Smooth muscle cell (in vitro differentiated cells): ENCODE measurements at regions not wholly inside any gene's neighbourhood (a gene's known extent, or its start where the extent isn't known, plus 50 kb on each side); places are given as distances from the start of the nearest gene placed in this dataset.

Experiments
- DNase-seq: peaks from one replicate; lab custom pipeline; 2025; ENCODE audit not compliant: unreplicated experiment; lab: John Stamatoyannopoulos, UW
- H2AFZ ChIP-seq: fragments of 200-600 bp; sonication (generic); 2 replicates; pipeline ENCODE4 v1.6.0; 2016; ENCODE audit warnings: antibody characterized with exemption, low read depth, mild to moderate bottlenecking
- H3F3A ChIP-seq: fragments of 200-600 bp; sonication (generic); 2 replicates; pipeline ENCODE4 v1.6.0; 2017; ENCODE audit warnings: antibody characterized with exemption, low read depth
- H3K27ac ChIP-seq: fragments of 200-600 bp; sonication (generic); 2 replicates; pipeline ENCODE4 v1.5.1; 2016; ENCODE audit warnings: low read depth, mild to moderate bottlenecking
- H3K27me3 ChIP-seq: fragments of 200-600 bp; sonication (generic); 2 replicates; pipeline ENCODE4 v1.6.1; 2016; ENCODE audit warnings: low read depth, mild to moderate bottlenecking
- H3K36me3 ChIP-seq: fragments of 200-600 bp; sonication (generic); 2 replicates; pipeline ENCODE4 v1.5.1; 2016; ENCODE audit warnings: low read depth
- H3K4me1 ChIP-seq: fragments of 200-600 bp; sonication (generic); 2 replicates; pipeline ENCODE4 v1.5.1; 2016; ENCODE audit warnings: low read depth
- H3K4me2 ChIP-seq: fragments of 200-600 bp; sonication (generic); 2 replicates; pipeline ENCODE4 v1.6.0; 2016; ENCODE audit warnings: mild to moderate bottlenecking
- H3K4me3 ChIP-seq: fragments of 200-600 bp; sonication (generic); 2 replicates; pipeline ENCODE4 v1.5.1; 2016; ENCODE audit warnings: mild to moderate bottlenecking
- H3K79me2 ChIP-seq: fragments of 200-600 bp; sonication (generic); 2 replicates; pipeline ENCODE4 v1.6.0; 2016; ENCODE audit warnings: low read depth, mild to moderate bottlenecking
- H3K9ac ChIP-seq: fragments of 200-600 bp; sonication (generic); 2 replicates; pipeline ENCODE4 v1.6.0; 2016; ENCODE audit warnings: low read depth
- H3K9me3 ChIP-seq: fragments of 200-600 bp; sonication (generic); replicated peaks from 2 replicates; pipeline ENCODE4 v1.5.1; 2016; ENCODE audit warnings: low read depth
- H4K20me1 ChIP-seq: fragments of 200-600 bp; sonication (generic); 2 replicates; pipeline ENCODE4 v1.6.0; 2016; ENCODE audit warnings: low read depth
- WGBS: methylation state at CpG from one replicate; pipeline ENCODE4 v1.1.7; 2016; ENCODE audit warnings: low lambda C conversion rate; 5-methylcytosine and 5-hydroxymethylcytosine counted together
- TF ChIP-seq, protein P1 (sequence below): fragments of 200-600 bp; sonication (generic); IDR thresholded peaks from 2 replicates; pipeline ENCODE4 v1.5.1; 2017; ENCODE audit warnings: borderline replicate concordance, mild to moderate bottlenecking, antibody characterized with exemption; ENCODE audit not compliant: insufficient read depth, poor library complexity, severe bottlenecking

DNA sequence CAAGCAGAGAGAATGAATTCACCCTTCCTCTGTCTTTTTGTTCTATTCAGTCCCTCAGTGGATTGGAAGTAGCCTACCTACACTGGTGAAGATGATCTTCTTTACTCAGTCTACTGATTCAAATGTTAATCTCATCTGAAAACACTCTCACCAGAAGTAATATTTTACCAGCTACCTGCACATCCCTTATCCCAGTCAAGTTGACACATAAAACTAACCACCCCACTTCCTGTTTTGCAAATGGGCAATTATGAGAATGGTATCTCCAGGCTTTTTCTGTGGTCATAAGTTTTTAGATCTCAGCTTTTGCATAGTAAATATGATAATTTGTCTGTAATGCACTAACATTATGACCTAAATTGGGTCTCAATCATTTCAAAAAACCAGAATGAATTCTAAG, 228.8 kb upstream of the ECI2 start:
- Histone ChIP-seq H3F3A (peaks cover 9% of the 10 kb centered on the region), H2AFZ (no peak overlapping the region), H3K4me3 (no peak overlapping the region), H3K27ac (no peak overlapping the region), H3K9me3 (no peaks in the 10 kb centered on the region), H4K20me1 (no peaks in the 10 kb centered on the region), H3K4me1 (peaks cover 6% of the 10 kb centered on the region), H3K36me3 (no peaks in the 10 kb centered on the region), H3K9ac (no peak overlapping the region), H3K79me2 (no peaks in the 10 kb centered on the region), H3K4me2 (no peak overlapping the region), H3K27me3 (no peaks in the 10 kb centered on the region)
- TF ChIP-seq, protein P1, sequence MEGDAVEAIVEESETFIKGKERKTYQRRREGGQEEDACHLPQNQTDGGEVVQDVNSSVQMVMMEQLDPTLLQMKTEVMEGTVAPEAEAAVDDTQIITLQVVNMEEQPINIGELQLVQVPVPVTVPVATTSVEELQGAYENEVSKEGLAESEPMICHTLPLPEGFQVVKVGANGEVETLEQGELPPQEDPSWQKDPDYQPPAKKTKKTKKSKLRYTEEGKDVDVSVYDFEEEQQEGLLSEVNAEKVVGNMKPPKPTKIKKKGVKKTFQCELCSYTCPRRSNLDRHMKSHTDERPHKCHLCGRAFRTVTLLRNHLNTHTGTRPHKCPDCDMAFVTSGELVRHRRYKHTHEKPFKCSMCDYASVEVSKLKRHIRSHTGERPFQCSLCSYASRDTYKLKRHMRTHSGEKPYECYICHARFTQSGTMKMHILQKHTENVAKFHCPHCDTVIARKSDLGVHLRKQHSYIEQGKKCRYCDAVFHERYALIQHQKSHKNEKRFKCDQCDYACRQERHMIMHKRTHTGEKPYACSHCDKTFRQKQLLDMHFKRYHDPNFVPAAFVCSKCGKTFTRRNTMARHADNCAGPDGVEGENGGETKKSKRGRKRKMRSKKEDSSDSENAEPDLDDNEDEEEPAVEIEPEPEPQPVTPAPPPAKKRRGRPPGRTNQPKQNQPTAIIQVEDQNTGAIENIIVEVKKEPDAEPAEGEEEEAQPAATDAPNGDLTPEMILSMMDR: no peak
- DNase-seq: no peak

DNA sequence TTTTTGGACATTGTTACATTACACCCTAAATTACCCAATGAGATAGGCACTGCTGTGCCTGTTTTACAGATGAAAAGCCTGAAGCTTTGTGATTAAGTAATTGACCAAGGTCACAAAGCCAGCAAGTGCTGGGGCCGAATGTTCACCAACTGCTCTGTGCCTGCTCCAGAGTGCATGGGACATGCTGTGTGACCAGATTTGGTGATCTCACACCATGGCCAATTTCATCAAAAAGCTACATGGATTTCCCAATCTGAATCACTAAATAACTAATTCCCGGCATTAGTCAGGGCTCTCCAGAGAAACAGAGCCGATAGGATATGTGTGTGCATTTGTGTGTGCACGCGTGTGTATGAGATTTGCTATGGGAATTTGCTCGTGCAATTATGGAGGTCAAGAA, 228.3 kb upstream of the ECI2 start:
- DNase-seq: no peak
- Histone ChIP-seq H3K27me3 (no peaks in the 10 kb centered on the region), H3K79me2 (no peaks in the 10 kb centered on the region), H3K4me3 (no peak overlapping the region), H3K36me3 (no peaks in the 10 kb centered on the region), H3K4me2 (no peak overlapping the region), H3K27ac (no peak overlapping the region), H2AFZ (no peak overlapping the region), H3F3A (peaks cover 12% of the 10 kb centered on the region), H3K9me3 (no peaks in the 10 kb centered on the region), H3K9ac (no peak overlapping the region), H3K4me1 (peaks cover 8% of the 10 kb centered on the region), H4K20me1 (no peaks in the 10 kb centered on the region)
- TF ChIP-seq, protein P1: no peak
- 72% methylated on average over 6 of the region's 6 CpGs for WGBS

DNA sequence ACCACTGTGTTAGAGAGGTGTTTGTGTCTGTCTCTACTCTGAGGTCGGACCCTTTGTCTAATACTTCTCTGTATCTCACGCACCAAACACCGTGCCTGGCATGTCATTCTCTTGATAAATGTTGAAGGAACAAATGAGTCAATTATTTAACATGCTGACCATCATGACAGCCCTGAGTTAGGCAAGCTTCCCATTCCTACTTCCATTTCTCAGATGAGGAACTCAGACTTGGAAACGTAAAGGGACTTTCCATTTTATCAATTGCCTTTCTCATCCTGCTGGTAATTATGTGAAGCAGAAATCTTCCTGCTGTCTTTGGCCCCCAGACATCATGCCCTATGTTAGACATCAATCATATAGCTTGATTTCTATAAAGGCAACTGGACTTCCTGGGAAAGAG, 227.0 kb upstream of the ECI2 start:
- WGBS: 89% methylated on average over 4 of the region's 4 CpGs

DNA sequence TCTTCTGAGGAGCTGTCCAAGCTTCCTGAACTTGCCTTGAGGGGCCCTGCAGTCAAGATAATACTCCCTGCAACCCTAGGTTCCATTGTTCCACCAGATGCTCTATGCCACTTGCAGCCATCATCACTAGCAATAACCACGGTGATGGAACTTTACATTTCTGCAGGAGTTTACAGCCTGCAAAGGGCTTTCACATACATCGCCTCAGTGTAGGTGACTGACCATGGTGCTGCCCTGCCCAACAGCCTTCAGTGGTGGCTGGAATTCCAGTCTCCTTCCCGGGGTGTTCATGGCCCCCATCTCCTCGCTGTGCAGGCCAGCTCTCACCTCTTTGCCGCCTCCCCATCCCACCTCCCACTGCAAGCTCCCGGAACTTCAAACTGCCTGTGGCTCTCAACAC, 225.5 kb upstream of the ECI2 start:
- H3K27ac ChIP-seq: no peak overlapping the region
- no peak overlapping the region for H2AFZ ChIP-seq
- peaks cover 8% of the 10 kb centered on the region for H3K4me1 ChIP-seq
- WGBS: 92% methylated on average over 6 of the region's 6 CpGs
- no peak overlapping the region for H3K9ac ChIP-seq
- no peaks in the 10 kb centered on the region for H3K36me3 ChIP-seq
- H3K4me3 ChIP-seq: no peak overlapping the region
- no peaks in the 10 kb centered on the region for H3K79me2 ChIP-seq
- no peaks in the 10 kb centered on the region for H4K20me1 ChIP-seq
- TF ChIP-seq, protein P1: no peak
- no peak overlapping the region for H3K4me2 ChIP-seq
- H3F3A ChIP-seq: peaks cover 23% of the 10 kb centered on the region
- H3K9me3 ChIP-seq: no peaks in the 10 kb centered on the region
- no peaks in the 10 kb centered on the region for H3K27me3 ChIP-seq
- no peak for DNase-seq

More for the DNA sequence above, 227.0 kb upstream of the ECI2 start:
- no peak for DNase-seq
- Histone ChIP-seq H3K27ac (no peak overlapping the region), H3K4me3 (no peak overlapping the region), H3K27me3 (no peaks in the 10 kb centered on the region), H4K20me1 (no peaks in the 10 kb centered on the region), H2AFZ (no peak overlapping the region), H3F3A (peaks cover 13% of the 10 kb centered on the region), H3K79me2 (no peaks in the 10 kb centered on the region), H3K9me3 (no peaks in the 10 kb centered on the region), H3K4me2 (no peak overlapping the region), H3K4me1 (peaks cover 8% of the 10 kb centered on the region), H3K9ac (no peak overlapping the region), H3K36me3 (no peaks in the 10 kb centered on the region)
- TF ChIP-seq, protein P1: no peak
